OCI-LY7 (cell line): ENCODE measurements at regions not wholly inside any gene's neighbourhood (a gene's known extent, or its start where the extent isn't known, plus 50 kb on each side); places are given as distances from the start of the nearest gene placed in this dataset.
A peak's percentile ranks its signal among the peaks of the same experiment; 100 is the strongest.

ENCODE experiments used
- BruUV-seq: library from RNA; stranded (reverse); fragments of 400-500 nt; replicated peaks from 2 replicates; lab custom pipeline; 2021; lab: Mats Ljungman, UMichigan
- CTCF ChIA-PET: fragments of 300-600 bp; sonication (Branson Sonifier 250); formaldehyde crosslinking; loops from one replicate; lab custom pipeline; 2022; ENCODE audit warnings: antibody characterized with exemption; ENCODE audit not compliant: unreplicated experiment; lab: Charles Lee
- POLR2A ChIA-PET: fragments of 300-600 bp; sonication (Branson Sonifier 250); formaldehyde crosslinking; loops from one replicate; lab custom pipeline; 2022; ENCODE audit warnings: antibody characterized with exemption; lab: Charles Lee
- DNase-seq: peaks from one replicate; pipeline ENCODE4 v3.0.0-alpha.2; 2015; ENCODE audit warnings: low spot score
- H2AFZ ChIP-seq: fragments of 200-600 bp; sonication (generic), shearing (Covaris generic); 2 replicates; pipeline ENCODE4 v1.6.1; 2014; ENCODE audit warnings: mild to moderate bottlenecking, antibody characterized with exemption, low read length, moderate library complexity
- H3K27ac ChIP-seq: fragments of 200-600 bp; sonication (generic); 2 replicates; pipeline ENCODE4 v1.5.1; 2014; ENCODE audit warnings: mixed run types, low read depth, mild to moderate bottlenecking, moderate library complexity, low read length, inconsistent platforms; ENCODE audit not compliant: poor library complexity, severe bottlenecking
- H3K36me3 ChIP-seq: fragments of 200-600 bp; sonication (generic); 2 replicates; pipeline ENCODE4 v1.6.1; 2014; ENCODE audit warnings: mild to moderate bottlenecking, antibody characterized with exemption, low read length, moderate library complexity, mixed read lengths; ENCODE audit not compliant: insufficient read depth
- H3K4me1 ChIP-seq: fragments of 200-600 bp; sonication (generic); 2 replicates; pipeline ENCODE4 v1.5.1; 2014; ENCODE audit warnings: mild to moderate bottlenecking, low read length; ENCODE audit not compliant: insufficient read depth, poor library complexity, severe bottlenecking
- H3K4me2 ChIP-seq: fragments of 200-600 bp; sonication (generic); 2 replicates; pipeline ENCODE4 v1.6.1; 2014; ENCODE audit warnings: mild to moderate bottlenecking, low read length
- H3K4me3 ChIP-seq: fragments of 200-600 bp; sonication (generic); 2 replicates; pipeline ENCODE4 v1.5.1; 2014; ENCODE audit warnings: mild to moderate bottlenecking, low read depth, low read length; ENCODE audit not compliant: poor library complexity, severe bottlenecking
- H3K79me2 ChIP-seq: fragments of 200-600 bp; sonication (generic); 2 replicates; pipeline ENCODE4 v1.6.1; 2016; ENCODE audit warnings: low read depth, mild to moderate bottlenecking, low read length, moderate library complexity, mixed read lengths; ENCODE audit not compliant: insufficient read depth
- H3K9me2 ChIP-seq: fragments of 200-600 bp; sonication (generic); 2 replicates; pipeline ENCODE4 v1.6.1; 2016; ENCODE audit warnings: mild to moderate bottlenecking, low read length, mixed read lengths; ENCODE audit not compliant: insufficient read depth
- H3K9me3 ChIP-seq: fragments of 200-600 bp; sonication (generic); 2 replicates; pipeline ENCODE4 v1.6.1; 2014; ENCODE audit warnings: mild to moderate bottlenecking, mixed run types, low read length, mixed read lengths
- H4K20me1 ChIP-seq: fragments of 200-600 bp; sonication (generic); 2 replicates; pipeline ENCODE4 v1.6.1; 2014; ENCODE audit warnings: mild to moderate bottlenecking, antibody characterized with exemption, low read length, moderate library complexity, mixed read lengths; ENCODE audit not compliant: insufficient read depth
- CTCF ChIP-seq: fragments of 200-600 bp; sonication (generic); conservative IDR thresholded peaks from 2 replicates; pipeline ENCODE4 v1.5.1; 2014; ENCODE audit warnings: mild to moderate bottlenecking, antibody characterized with exemption, low read length, moderate library complexity, mixed read lengths
- EZH2phosphoT487 ChIP-seq: fragments of 200-600 bp; sonication (generic); IDR thresholded peaks from 2 replicates; pipeline ENCODE4 v1.6.1; 2018; ENCODE audit warnings: low read depth, borderline replicate concordance, mild to moderate bottlenecking, mixed run types, antibody characterized with exemption, low read length, moderate library complexity, mixed read lengths
- intact Hi-C: fragments of 100-400 bp; cut with micrococcal nuclease; formaldehyde crosslinking; loops from one replicate; pipeline ENCODE4 v1.10.0; 2022; ENCODE audit not compliant: unreplicated experiment

- no peaks in the 10 kb centered on the region for H3K79me2 ChIP-seq
- CTCF ChIA-PET, result no interaction called here
- no TSS peak for BruUV-seq
- H3K9me3 ChIP-seq, result no peaks in the 10 kb centered on the region
- no peak overlapping the region for H3K27ac ChIP-seq
- TF ChIP-seq EZH2phosphoT487 (no peak), CTCF (no peak)
- intact Hi-C loops, result no loop called here
- peaks cover 12% of the 10 kb centered on the region for H3K4me1 ChIP-seq
- no peaks in the 10 kb centered on the region for H4K20me1 ChIP-seq
- H2AFZ ChIP-seq, result 0 out of 2 replicates have a peak overlapping the region, but pooled peaks have one; percentile 13
- no peaks in the 10 kb centered on the region for H3K9me2 ChIP-seq
- H3K36me3 ChIP-seq, result no peaks in the 10 kb centered on the region
- POLR2A ChIA-PET, result interaction anchor here (0.6 to 1.6 kb wide), 7 partner anchors 9 to 328 kb away, joined by 3 to 4 read pairs (median 3); no protein-coding TSS in a partner anchor
- no peak overlapping the region for H3K4me2 ChIP-seq
- no peak overlapping the region for H3K4me3 ChIP-seq
- DNase-seq, result peak; percentile 32
Measured at GRCh38 chr2:181363164-181363563, 94.0 kb upstream of the ITGA4 start.

GRCh38 chr2:181364492-181365170 lies 92.6 kb upstream of the ITGA4 start:
- H3K79me2 ChIP-seq, result no peaks in the 10 kb centered on the region
- no peak for DNase-seq
- peaks cover 12% of the 10 kb centered on the region for H3K4me1 ChIP-seq
- BruUV-seq, result no TSS peak
- ChIA-PET POLR2A (interaction anchor here (0.5 to 2.0 kb wide), 2 partner anchors 13 to 1764 kb away, joined by 3 to 7 read pairs; no protein-coding TSS in a partner anchor), CTCF (no interaction called here)
- H3K4me3 ChIP-seq, result no peak overlapping the region
- no peak overlapping the region for H2AFZ ChIP-seq
- intact Hi-C loops, result no loop called here
- no peaks in the 10 kb centered on the region for H3K36me3 ChIP-seq
- no peaks in the 10 kb centered on the region for H4K20me1 ChIP-seq
- no peaks in the 10 kb centered on the region for H3K9me3 ChIP-seq
- H3K4me2 ChIP-seq, result no peak overlapping the region
- no peaks in the 10 kb centered on the region for H3K9me2 ChIP-seq
- no peak for TF ChIP-seq CTCF
- TF ChIP-seq EZH2phosphoT487, result no peak
- H3K27ac ChIP-seq, result no peak overlapping the region

GRCh38 chr2:181366675-181367175 lies 90.5 kb upstream of the ITGA4 start:
- H3K36me3 ChIP-seq, result no peaks in the 10 kb centered on the region
- H3K9me3 ChIP-seq, result no peaks in the 10 kb centered on the region
- peaks cover 20% of the 10 kb centered on the region for H3K4me1 ChIP-seq
- TF ChIP-seq EZH2phosphoT487 (no peak), CTCF (no peak)
- no peak overlapping the region for H3K27ac ChIP-seq
- no peaks in the 10 kb centered on the region for H3K9me2 ChIP-seq
- no TSS peak for BruUV-seq
- ChIA-PET POLR2A (interaction anchor here (1.6 to 2.0 kb wide), 2 partner anchors 12 to 15 kb away, joined by 5 to 7 read pairs; no protein-coding TSS in a partner anchor), CTCF (no interaction called here)
- no peak overlapping the region; the same call in 1 of the 2 replicates for H2AFZ ChIP-seq
- no peaks in the 10 kb centered on the region for H4K20me1 ChIP-seq
- H3K4me3 ChIP-seq, result no peak overlapping the region
- no peak for DNase-seq
- no peaks in the 10 kb centered on the region for H3K79me2 ChIP-seq
- intact Hi-C loops, result no loop called here
- no peak overlapping the region for H3K4me2 ChIP-seq
